OCI-LY3 (cell line): ENCODE measurements at regions not wholly inside any gene's neighbourhood (a gene's known extent, or its start where the extent isn't known, plus 50 kb on each side); places are given as distances from the start of the nearest gene placed in this dataset.
A peak's percentile ranks its signal among the peaks of the same experiment; 100 is the strongest.
"Not testable (repeated sequence)": the region's sequence is repeated elsewhere in the genome, so short reads cannot be mapped to it uniquely, and the experiment has no call there.

Experiments used
- H2AFZ ChIP-seq: fragments of 200-600, 300-600 bp; shearing (Covaris generic); 2 replicates; pipeline ENCODE4 v1.6.0; 2014; ENCODE audit warnings: antibody characterized with exemption, low read depth, low read length
- H3K27ac ChIP-seq: fragments of 200-600, 300-600 bp; sonication (generic); 2 replicates; pipeline ENCODE4 v1.5.1; 2014; ENCODE audit warnings: mild to moderate bottlenecking, low read length, moderate library complexity, mixed read lengths
- H3K27me3 ChIP-seq: fragments of 200-600, 300-600 bp; sonication (generic); 2 replicates; pipeline ENCODE4 v1.6.1; 2014; ENCODE audit warnings: low read depth, low read length, mixed read lengths
- H3K36me3 ChIP-seq: fragments of 200-600, 300-600 bp; sonication (generic); replicated peaks from 2 replicates; pipeline ENCODE3; 2014; ENCODE audit warnings: low read depth, low read length, mixed read lengths
- H3K4me1 ChIP-seq: fragments of 300-600, 200-600 bp; sonication (generic); 2 replicates; pipeline ENCODE4 v1.6.1; 2014; ENCODE audit warnings: low read length, mixed read lengths
- H3K4me2 ChIP-seq: fragments of 200-600, 300-600 bp; sonication (generic); 2 replicates; pipeline ENCODE4 v1.6.1; 2014; ENCODE audit warnings: low read length, mixed read lengths
- H3K4me3 ChIP-seq: fragments of 300-600, 200-600 bp; sonication (generic); 2 replicates; pipeline ENCODE4 v1.5.1; 2014; ENCODE audit warnings: antibody characterized with exemption, mild to moderate bottlenecking, low read length, moderate library complexity
- H3K79me2 ChIP-seq: fragments of 300-600, 200-600 bp; shearing (Covaris generic); 2 replicates; pipeline ENCODE4 v1.6.1; 2014; ENCODE audit warnings: mild to moderate bottlenecking, low read length, mixed read lengths
- H3K9ac ChIP-seq: fragments of 300-600, 200-600 bp; shearing (Covaris generic); 2 replicates; pipeline ENCODE4 v1.6.0; 2014; ENCODE audit warnings: mild to moderate bottlenecking, low read length, moderate library complexity
- H3K9me3 ChIP-seq: fragments of 200-600, 300-600 bp; shearing (Covaris generic); 2 replicates; pipeline ENCODE4 v1.6.1; 2014; ENCODE audit warnings: low read length, mixed read lengths; ENCODE audit not compliant: insufficient read depth
- H4K20me1 ChIP-seq: fragments of 200-600, 300-600 bp; sonication (generic); 2 replicates; pipeline ENCODE4 v1.6.1; 2016; ENCODE audit warnings: low read length, mixed read lengths; ENCODE audit not compliant: insufficient read depth
- CTCF ChIP-seq: fragments of 200-600, 300-600 bp; sonication (generic); IDR thresholded peaks from 2 replicates; pipeline ENCODE4 v1.5.1; 2014; ENCODE audit warnings: antibody characterized with exemption, low read length, low read depth
- EZH2phosphoT487 ChIP-seq: fragments of 200-600 bp; shearing (Covaris generic); IDR thresholded peaks from 2 replicates; pipeline ENCODE4 v1.6.1; 2018; ENCODE audit warnings: antibody characterized with exemption, mixed run types, low read depth

- Histone ChIP-seq H3K4me1 (peaks cover 12% of the 10 kb centered on the region), H3K27me3 (no peaks in the 10 kb centered on the region), H2AFZ (no peak overlapping the region), H3K9me3 (no peaks in the 10 kb centered on the region), H3K4me3 (peak overlapping the region; percentile 38; the same call in 1 of the 2 replicates), H3K9ac (no peak overlapping the region), H3K27ac (no peak overlapping the region), H3K79me2 (no peaks in the 10 kb centered on the region), H4K20me1 (no peaks in the 10 kb centered on the region), H3K36me3 (no peaks in the 10 kb centered on the region), H3K4me2 (peak overlapping the region; percentile 48)
- no peak for TF ChIP-seq EZH2phosphoT487
- no peak for TF ChIP-seq CTCF
Measured at GRCh38 chr6:27593861-27594260, 121.0 kb upstream of the ZNF184 start.

GRCh38 chr6:27593200-27593818 is 120.4 kb upstream of the ZNF184 start:
- Histone ChIP-seq H2AFZ (no peak overlapping the region), H3K4me2 (peak overlapping the region; percentile 86)

GRCh38 chr6:27592481-27593199 is 119.7 kb upstream of the ZNF184 start:
- Histone ChIP-seq H3K27ac (peak overlapping the region; percentile 56), H4K20me1 (no peaks in the 10 kb centered on the region), H3K4me2 (peak overlapping the region; percentile 86), H2AFZ (peak overlapping the region; percentile 76; the same call in 1 of the 2 replicates), H3K9ac (peak overlapping the region; percentile 75), H3K36me3 (no peaks in the 10 kb centered on the region), H3K27me3 (no peaks in the 10 kb centered on the region), H3K4me1 (peaks cover 12% of the 10 kb centered on the region), H3K9me3 (no peaks in the 10 kb centered on the region), H3K79me2 (no peaks in the 10 kb centered on the region), H3K4me3 (peak overlapping the region; percentile 96)
- TF ChIP-seq CTCF (no peak), EZH2phosphoT487 (no peak)

More at GRCh38 chr6:27593200-27593818, 120.4 kb upstream of the ZNF184 start:
- no peak for TF ChIP-seq CTCF
- TF ChIP-seq EZH2phosphoT487: no peak
- Histone ChIP-seq H3K36me3 (no peaks in the 10 kb centered on the region), H3K4me1 (peaks cover 12% of the 10 kb centered on the region), H3K4me3 (peak overlapping the region; percentile 96), H4K20me1 (no peaks in the 10 kb centered on the region), H3K9me3 (no peaks in the 10 kb centered on the region), H3K79me2 (no peaks in the 10 kb centered on the region), H3K9ac (peak overlapping the region; percentile 32; the same call in 1 of the 2 replicates), H3K27me3 (no peaks in the 10 kb centered on the region), H3K27ac (no peak overlapping the region)

GRCh38 chr6:27591699-27592480 is 119.0 kb upstream of the ZNF184 start:
- Histone ChIP-seq H4K20me1 (no peaks in the 10 kb centered on the region), H3K79me2 (no peaks in the 10 kb centered on the region), H3K27me3 (no peaks in the 10 kb centered on the region), H3K9ac (peak overlapping the region; percentile 75), H3K4me3 (peak overlapping the region; percentile 96), H3K27ac (peak overlapping the region; percentile 56), H3K4me2 (peak overlapping the region; percentile 86), H3K36me3 (no peaks in the 10 kb centered on the region), H3K4me1 (peaks cover 12% of the 10 kb centered on the region), H3K9me3 (no peaks in the 10 kb centered on the region), H2AFZ (peak overlapping the region; percentile 76; the same call in 1 of the 2 replicates)
- no peak for TF ChIP-seq CTCF
- no peak for TF ChIP-seq EZH2phosphoT487

GRCh38 chr6:27585316-27585715 is 112.4 kb upstream of the ZNF184 start:
- H3K79me2 ChIP-seq, H3K36me3 ChIP-seq, H3K27ac ChIP-seq, H3K27me3 ChIP-seq, H3K9me3 ChIP-seq, H2AFZ ChIP-seq, H3K9ac ChIP-seq, H4K20me1 ChIP-seq: not testable (repeated sequence)
- Histone ChIP-seq H3K4me1 (peaks cover 14% of the 10 kb centered on the region), H3K4me3 (0 out of 2 replicates have a peak overlapping the region, but pooled peaks have one; percentile 27), H3K4me2 (peak overlapping the region; percentile 48)
